HG02759 (cell line): ENCODE measurements at regions not wholly inside any gene's neighbourhood (a gene's known extent, or its start where the extent isn't known, plus 50 kb on each side); places are given as distances from the start of the nearest gene placed in this dataset.
"Not testable (repeated sequence)": the region's sequence is repeated elsewhere in the genome, so short reads cannot be mapped to it uniquely, and the experiment has no call there.

Experiments used
- ATAC-seq: cut with Tn5 transposase; IDR thresholded peaks from one replicate; pipeline ENCODE4 v1.9.1; 2021; ENCODE audit warnings: mild to moderate bottlenecking, moderate library complexity; ENCODE audit not compliant: unreplicated experiment

GRCh38 chr13:33409673-33410510 lies 124.3 kb upstream of the STARD13 start:
- ATAC-seq, result no peak

GRCh38 chr13:33410619-33411018 lies 125.1 kb upstream of the STARD13 start:
- no peak for ATAC-seq

GRCh38 chr13:33411312-33411711 lies 125.8 kb upstream of the STARD13 start:
- ATAC-seq, result no peak

GRCh38 chr13:33415822-33416221 lies 130.3 kb upstream of the STARD13 start:
- ATAC-seq, result no peak

GRCh38 chr13:33418224-33418953 lies 132.8 kb upstream of the STARD13 start:
- ATAC-seq, result not testable (repeated sequence)

GRCh38 chr13:33420117-33420516 lies 134.6 kb upstream of the STARD13 start:
- ATAC-seq, result not testable (repeated sequence)

GRCh38 chr13:33426131-33426530 lies 140.6 kb upstream of the STARD13 start:
- no peak for ATAC-seq

GRCh38 chr13:33433316-33433715 lies 147.8 kb upstream of the STARD13 start:
- ATAC-seq, result no peak

GRCh38 chr13:33434676-33435075 lies 149.1 kb upstream of the STARD13 start:
- no peak for ATAC-seq

GRCh38 chr13:33435207-33435606 lies 149.7 kb upstream of the STARD13 start:
- no peak for ATAC-seq

- no peak for ATAC-seq
Measured at GRCh38 chr13:33438918-33439317, 153.4 kb upstream of the STARD13 start.

- ATAC-seq, result no peak
Measured at GRCh38 chr13:33441015-33441414, 155.5 kb upstream of the STARD13 start.

GRCh38 chr13:33445024-33445423 lies 159.5 kb upstream of the STARD13 start:
- no peak for ATAC-seq

GRCh38 chr13:33445476-33445875 lies 159.9 kb upstream of the STARD13 start:
- ATAC-seq, result no peak

GRCh38 chr13:33446821-33447725 lies 161.5 kb upstream of the STARD13 start:
- no peak for ATAC-seq

- no peak for ATAC-seq
Measured at GRCh38 chr13:33448889-33449288, 163.3 kb upstream of the STARD13 start.

GRCh38 chr13:33450956-33451709 lies 165.6 kb upstream of the STARD13 start:
- no peak for ATAC-seq

GRCh38 chr13:33452873-33453517 lies 167.4 kb upstream of the STARD13 start:
- ATAC-seq, result no peak

GRCh38 chr13:33453936-33454335 lies 168.4 kb upstream of the STARD13 start:
- ATAC-seq, result no peak
